ENCODE measurements at regions not wholly inside any gene's neighbourhood (a gene's known extent, or its start where the extent isn't known, plus 50 kb on each side); places are given as distances from the start of the nearest gene placed in this dataset.

GRCh38 chr14:28612414-28612813 lies 154.2 kb upstream of the FOXG1 start:
- TF ChIP-seq CTCF (conservative IDR thresholded peaks at IDR 0.05; ENCODE audit: low read depth, low read length) (no peak), EZH2 (IDR thresholded peaks at IDR 0.05; ENCODE audit: borderline replicate concordance, low read depth, low read length, poor library complexity, severe bottlenecking) (no peak)

Data from A673 (cell line).